SK-N-SH (cell line): ENCODE measurements at regions not wholly inside any gene's neighbourhood (a gene's known extent, or its start where the extent isn't known, plus 50 kb on each side); places are given as distances from the start of the nearest gene placed in this dataset.

Source experiments
- CTCF ChIA-PET: fragments of 300-600, 350-600 bp; formaldehyde crosslinking; extraction: SDS; loops from one replicate; lab custom pipeline; 2021; lab: Yijun Ruan, JAX
- POLR2A ChIA-PET: fragments of 350-600 bp; sonication (Branson Sonifier 250); formaldehyde crosslinking; extraction: SDS; loops from one replicate; lab custom pipeline; 2020; ENCODE audit warnings: antibody characterized with exemption, inconsistent platforms; lab: Yijun Ruan, JAX
- DNase-seq: peaks from one replicate; pipeline ENCODE4 v3.0.0; 2012
- H2AFZ ChIP-seq: fragments of 200-600 bp; sonication (generic); 2 replicates; pipeline ENCODE4 v1.8.1; 2016; ENCODE audit warnings: antibody characterized with exemption, mild to moderate bottlenecking, low read depth
- H3F3A ChIP-seq: fragments of 200-600 bp; sonication (generic); replicated peaks from 2 replicates; pipeline ENCODE3; 2016; ENCODE audit warnings: antibody characterized with exemption, mild to moderate bottlenecking; ENCODE audit not compliant: insufficient read depth
- H3K27ac ChIP-seq, 2 experiments: fragments of 200-500 bp in 1 of 2; fragments of 200-600 bp in 1 of 2; sonication (Bioruptor generic) in 1 of 2; sonication (generic), shearing (Covaris generic) in 1 of 2; 2 replicates each; pipeline versions ENCODE4 v1.5.1 to v1.6.1; 2014 to 2016; ENCODE audit warnings: low read depth in 2 of 2, inconsistent platforms in 1 of 2, low read length in 1 of 2, mild to moderate bottlenecking in 1 of 2, mixed read lengths in 1 of 2
- H3K27me3 ChIP-seq: fragments of 200-600 bp; sonication (generic), shearing (Covaris generic); 2 replicates; pipeline ENCODE4 v1.6.1; 2016; ENCODE audit warnings: mixed run types; ENCODE audit not compliant: insufficient read depth
- H3K36me3 ChIP-seq, 2 experiments: fragments of 200-500 bp in 1 of 2; fragments of 200-600 bp in 1 of 2; sonication (Bioruptor generic) in 1 of 2; sonication (generic) in 1 of 2; replicated peaks in 1 of 2; 2 replicates each; pipeline versions ENCODE3 to v1.5.1; 2014 to 2016; ENCODE audit warnings: low read length in 1 of 2, mild to moderate bottlenecking in 1 of 2; ENCODE audit not compliant: insufficient read depth in 2 of 2, control insufficient read depth in 1 of 2
- H3K4me1 ChIP-seq, 2 experiments: fragments of 200-500 bp in 1 of 2; fragments of 200-600 bp in 1 of 2; sonication (Bioruptor generic) in 1 of 2; sonication (generic), shearing (Covaris generic) in 1 of 2; 2 replicates each; pipeline versions ENCODE4 v1.5.1 to v1.6.1; 2014 to 2016; ENCODE audit warnings: low read depth in 1 of 2, low read length in 1 of 2, mixed run types in 1 of 2; ENCODE audit not compliant: insufficient read depth in 2 of 2, control insufficient read depth in 1 of 2
- H3K4me2 ChIP-seq: fragments of 200-600 bp; sonication (generic), shearing (Covaris generic); 2 replicates; pipeline ENCODE4 v1.6.1; 2017; ENCODE audit warnings: mixed run types
- H3K4me3 ChIP-seq, 2 experiments: fragments of 200-500 bp in 1 of 2; fragments of 200-600 bp in 1 of 2; sonication (Bioruptor generic) in 1 of 2; sonication (generic), shearing (Covaris generic) in 1 of 2; 2 replicates each; pipeline versions ENCODE4 v1.5.1 to v1.8.1; 2014 to 2016; ENCODE audit warnings: low read depth in 2 of 2, inconsistent platforms in 1 of 2, low read length in 1 of 2, mild to moderate bottlenecking in 1 of 2, mixed read lengths in 1 of 2, moderate library complexity in 1 of 2
- H3K79me2 ChIP-seq: fragments of 200-600 bp; sonication (generic); 2 replicates; pipeline ENCODE4 v1.8.1; 2017; ENCODE audit warnings: mild to moderate bottlenecking; ENCODE audit not compliant: insufficient read depth
- H3K9ac ChIP-seq: fragments of 200-600 bp; sonication (generic); 2 replicates; pipeline ENCODE4 v1.6.1; 2017; ENCODE audit warnings: mixed run types
- H3K9me2 ChIP-seq: fragments of 200-600 bp; sonication (generic); 2 replicates; pipeline ENCODE4 v1.6.1; 2017; ENCODE audit warnings: mixed run types
- H3K9me3 ChIP-seq: fragments of 200-600 bp; sonication (generic); 2 replicates; pipeline ENCODE4 v1.6.1; 2017; ENCODE audit warnings: mixed run types, mild to moderate bottlenecking, moderate library complexity
- H4K20me1 ChIP-seq: fragments of 200-600 bp; sonication (generic); 2 replicates; pipeline ENCODE4 v1.6.1; 2017; ENCODE audit warnings: mild to moderate bottlenecking, mixed run types; ENCODE audit not compliant: insufficient read depth
- EZH2phosphoT487 ChIP-seq: fragments of 200-600 bp; sonication (generic); IDR thresholded peaks from 2 replicates; pipeline ENCODE4 v1.6.1; 2017; ENCODE audit warnings: low read depth, mixed run types, mild to moderate bottlenecking, antibody characterized with exemption, moderate library complexity, borderline replicate concordance
- FOSL2 ChIP-seq: IDR thresholded peaks from 2 replicates; pipeline ENCODE4 v1.4.0; 2012; ENCODE audit warnings: low read depth, mild to moderate bottlenecking, moderate library complexity, borderline replicate concordance
- FOXJ3 ChIP-seq: sonication (generic); formaldehyde crosslinking; IDR thresholded peaks from 2 replicates; pipeline ENCODE4 v1.5.1; 2020; ENCODE audit warnings: mild to moderate bottlenecking, missing genetic modification reagents
- GABPA ChIP-seq: IDR thresholded peaks from 2 replicates; pipeline ENCODE4 v1.4.0; 2012; ENCODE audit warnings: low read depth, mild to moderate bottlenecking
- JUND ChIP-seq: IDR thresholded peaks from 2 replicates; pipeline ENCODE4 v1.4.0; 2012
- MAX ChIP-seq: IDR thresholded peaks from 2 replicates; pipeline ENCODE4 v1.4.0; 2012; ENCODE audit warnings: low read depth
- MEF2A ChIP-seq: IDR thresholded peaks from 2 replicates; pipeline ENCODE4 v1.4.0; 2012; ENCODE audit warnings: low read depth, borderline replicate concordance
- MXI1 ChIP-seq: IDR thresholded peaks from 2 replicates; pipeline ENCODE4 v1.6.1; 2012; ENCODE audit warnings: mild to moderate bottlenecking, low read depth, low read length, improper control_type of control experiment
- PBX3 ChIP-seq: IDR thresholded peaks from 2 replicates; pipeline ENCODE4; 2012
- RCOR1 ChIP-seq: fragments of 150-350 bp; IDR thresholded peaks from 2 replicates; pipeline ENCODE4 v1.6.1; 2017; ENCODE audit warnings: antibody characterized with exemption, low read length
- RFX5 ChIP-seq: IDR thresholded peaks from 2 replicates; pipeline ENCODE4 v1.6.1; 2012; ENCODE audit warnings: mild to moderate bottlenecking, improper control_type of control experiment, low read length
- SIN3A ChIP-seq: IDR thresholded peaks from 2 replicates; pipeline ENCODE4 v1.6.1; 2012; ENCODE audit warnings: low read depth, mild to moderate bottlenecking, low read length, moderate library complexity, borderline replicate concordance
- SMC3 ChIP-seq: IDR thresholded peaks from 2 replicates; pipeline ENCODE4 v1.6.1; 2012; ENCODE audit warnings: low read depth, low read length, improper control_type of control experiment
- TAF1 ChIP-seq: IDR thresholded peaks from 2 replicates; pipeline ENCODE4 v1.6.1; 2012; ENCODE audit warnings: low read depth, mild to moderate bottlenecking, low read length, moderate library complexity, borderline replicate concordance
- TCF12 ChIP-seq: IDR thresholded peaks from 2 replicates; pipeline ENCODE4 v1.4.0; 2012
- USF1 ChIP-seq: IDR thresholded peaks from 2 replicates; pipeline ENCODE4 v1.4.0; 2012; ENCODE audit warnings: low read depth, borderline replicate concordance
- USF2 ChIP-seq: fragments of 150-350 bp; IDR thresholded peaks from 2 replicates; pipeline ENCODE4 v1.6.1; 2017; ENCODE audit warnings: antibody characterized with exemption, low read length, low read depth, borderline replicate concordance
- YY1 ChIP-seq: IDR thresholded peaks from 2 replicates; pipeline ENCODE4 v1.4.0; 2012; ENCODE audit warnings: low read depth, mild to moderate bottlenecking
- WGBS: methylation state at CpG from one replicate; pipeline ENCODE4 v1.1.6; 2017; ENCODE audit warnings: low lambda C conversion rate; 5-methylcytosine and 5-hydroxymethylcytosine counted together
- TF ChIP-seq, protein P1 (sequence below): fragments of 200-600 bp; sonication (generic); IDR thresholded peaks from 2 replicates; pipeline ENCODE4 v1.6.1; 2017; ENCODE audit warnings: antibody characterized with exemption, mild to moderate bottlenecking, moderate library complexity

- Histone ChIP-seq H3K79me2 (no peaks in the 10 kb centered on the region), H3K27me3 (no peaks in the 10 kb centered on the region), H3K4me2 (no peak overlapping the region), H3K27ac (no peak overlapping the region), H3K9me3 (no peaks in the 10 kb centered on the region), H4K20me1 (no peaks in the 10 kb centered on the region), H3K4me1 (no peaks in the 10 kb centered on the region), H3K9me2 (no peaks in the 10 kb centered on the region), H3K9ac (no peak overlapping the region), H3K4me3 (no peak overlapping the region), H3K36me3 (no peaks in the 10 kb centered on the region), H3F3A (no peaks in the 10 kb centered on the region), H2AFZ (no peak overlapping the region)
- 4% methylated on average over 5 of the region's 5 CpGs for WGBS
- CTCF ChIA-PET: no interaction called here
- TF ChIP-seq RFX5 (no peak), TCF12 (no peak), TAF1 (no peak), USF1 (no peak), JUND (no peak), SMC3 (no peak), MXI1 (no peak), MEF2A (no peak), YY1 (no peak), GABPA (no peak), PBX3 (no peak), SIN3A (no peak), FOSL2 (no peak), USF2 (no peak), FOXJ3 (CRISPR knock-in tag) (no peak), EZH2phosphoT487 (no peak), MAX (no peak), RCOR1 (no peak)
- TF ChIP-seq, protein P1, sequence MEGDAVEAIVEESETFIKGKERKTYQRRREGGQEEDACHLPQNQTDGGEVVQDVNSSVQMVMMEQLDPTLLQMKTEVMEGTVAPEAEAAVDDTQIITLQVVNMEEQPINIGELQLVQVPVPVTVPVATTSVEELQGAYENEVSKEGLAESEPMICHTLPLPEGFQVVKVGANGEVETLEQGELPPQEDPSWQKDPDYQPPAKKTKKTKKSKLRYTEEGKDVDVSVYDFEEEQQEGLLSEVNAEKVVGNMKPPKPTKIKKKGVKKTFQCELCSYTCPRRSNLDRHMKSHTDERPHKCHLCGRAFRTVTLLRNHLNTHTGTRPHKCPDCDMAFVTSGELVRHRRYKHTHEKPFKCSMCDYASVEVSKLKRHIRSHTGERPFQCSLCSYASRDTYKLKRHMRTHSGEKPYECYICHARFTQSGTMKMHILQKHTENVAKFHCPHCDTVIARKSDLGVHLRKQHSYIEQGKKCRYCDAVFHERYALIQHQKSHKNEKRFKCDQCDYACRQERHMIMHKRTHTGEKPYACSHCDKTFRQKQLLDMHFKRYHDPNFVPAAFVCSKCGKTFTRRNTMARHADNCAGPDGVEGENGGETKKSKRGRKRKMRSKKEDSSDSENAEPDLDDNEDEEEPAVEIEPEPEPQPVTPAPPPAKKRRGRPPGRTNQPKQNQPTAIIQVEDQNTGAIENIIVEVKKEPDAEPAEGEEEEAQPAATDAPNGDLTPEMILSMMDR: no peak
- DNase-seq: no peak
- POLR2A ChIA-PET: no interaction called here
Observed at GRCh38 chr3:83902787-83903533, 1055.8 kb upstream of the CADM2 start.
